ENCODE measurements at regions not wholly inside any gene's neighbourhood (a gene's known extent, or its start where the extent isn't known, plus 50 kb on each side); places are given as distances from the start of the nearest gene placed in this dataset.
A peak's percentile ranks its signal among the peaks of the same experiment; 100 is the strongest.
"Not testable (repeated sequence)": the region's sequence is repeated elsewhere in the genome, so short reads cannot be mapped to it uniquely, and the experiment has no call there.

DNA sequence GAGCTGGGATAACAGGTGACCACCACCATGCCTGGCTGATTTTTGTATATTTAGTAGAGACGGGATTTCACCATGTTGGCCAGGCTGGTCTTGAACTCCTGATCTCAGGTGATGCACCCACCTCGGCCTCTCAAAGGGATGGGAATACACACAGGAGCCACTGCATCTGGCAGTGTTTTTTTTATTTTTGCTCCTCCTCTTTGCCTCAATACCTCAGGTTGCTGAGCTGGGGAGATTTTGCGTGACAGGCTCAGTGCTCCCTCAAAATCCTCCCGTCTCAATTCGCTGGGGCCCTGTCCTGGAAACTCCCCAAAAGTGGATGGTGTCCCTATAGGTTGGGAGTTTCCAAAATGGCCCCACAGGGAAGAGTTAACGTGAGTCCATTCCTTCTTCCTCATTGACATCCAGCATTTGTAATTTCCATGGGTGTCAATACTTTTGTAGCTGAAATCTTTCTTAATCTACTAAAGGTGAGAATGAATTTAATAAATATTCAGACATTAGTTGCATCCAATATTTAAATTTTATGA, 71.8 kb downstream of the GGTLC2 start:
- DNase-seq (ENCODE audit: low read depth in 3 of 3): no peak

DNA sequence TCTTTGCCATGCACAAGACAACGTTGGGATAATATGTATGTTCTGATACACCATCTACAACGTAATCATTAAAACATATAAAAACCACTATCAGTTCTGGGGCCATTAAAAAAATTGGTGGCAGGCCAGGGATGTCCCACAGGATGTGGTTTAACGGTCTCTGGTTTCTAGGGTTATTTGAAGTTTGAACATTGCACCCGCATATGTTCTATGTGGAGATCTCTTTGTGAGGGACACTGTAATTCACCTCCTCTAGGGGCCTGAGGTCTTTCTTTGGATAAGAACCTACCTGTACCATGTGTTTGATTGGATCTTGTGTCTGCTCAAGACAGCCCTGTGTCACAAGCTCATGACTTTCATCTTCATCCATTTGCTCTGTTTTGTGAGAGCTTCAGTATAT, 73.2 kb downstream of the GGTLC2 start:
- DNase-seq (ENCODE audit: low read depth in 3 of 3): no peak

DNA sequence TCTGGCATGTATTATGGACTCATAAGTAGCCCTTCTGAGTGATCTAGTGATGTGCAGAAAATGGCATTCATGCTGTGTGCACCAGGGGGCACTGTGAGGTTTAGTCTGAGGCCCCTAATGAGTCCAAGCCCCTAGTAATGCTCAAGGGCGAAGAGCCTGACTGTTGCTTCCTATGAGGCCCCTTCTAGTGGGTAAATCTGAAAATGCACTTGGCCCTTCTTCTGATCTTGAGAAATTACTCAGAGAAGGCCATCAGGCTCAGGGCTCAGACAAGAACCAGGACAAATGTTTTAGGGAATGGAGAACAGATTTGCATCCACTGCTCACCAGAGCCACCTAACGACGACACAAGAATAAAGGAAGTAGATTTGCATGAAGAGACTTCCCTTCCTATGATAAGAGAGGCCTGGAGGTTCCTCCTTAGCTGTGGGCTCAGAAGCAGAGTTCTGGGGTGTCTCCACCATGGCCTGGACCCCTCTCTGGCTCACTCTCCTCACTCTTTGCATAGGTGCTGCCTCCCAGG, 75.8 kb downstream of the GGTLC2 start:
- DNase-seq (ENCODE audit: low read depth in 3 of 3): no peak

DNA sequence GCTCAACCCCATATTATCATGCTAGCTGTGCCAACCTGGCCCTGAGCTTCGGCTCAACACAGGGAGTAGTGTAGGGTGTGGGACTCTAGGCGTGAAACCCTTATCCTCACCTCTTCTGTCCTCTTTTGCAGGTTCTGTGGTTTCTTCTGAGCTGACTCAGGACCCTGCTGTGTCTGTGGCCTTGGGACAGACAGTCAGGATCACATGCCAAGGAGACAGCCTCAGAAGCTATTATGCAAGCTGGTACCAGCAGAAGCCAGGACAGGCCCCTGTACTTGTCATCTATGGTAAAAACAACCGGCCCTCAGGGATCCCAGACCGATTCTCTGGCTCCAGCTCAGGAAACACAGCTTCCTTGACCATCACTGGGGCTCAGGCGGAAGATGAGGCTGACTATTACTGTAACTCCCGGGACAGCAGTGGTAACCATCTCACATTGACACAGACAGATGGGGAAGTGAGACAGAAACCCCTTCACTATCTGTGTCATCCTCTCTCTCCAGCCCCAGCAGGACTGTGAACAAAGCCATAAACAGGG, 76.4 kb downstream of the GGTLC2 start:
- no peak for DNase-seq (ENCODE audit: low read depth in 3 of 3)

DNA sequence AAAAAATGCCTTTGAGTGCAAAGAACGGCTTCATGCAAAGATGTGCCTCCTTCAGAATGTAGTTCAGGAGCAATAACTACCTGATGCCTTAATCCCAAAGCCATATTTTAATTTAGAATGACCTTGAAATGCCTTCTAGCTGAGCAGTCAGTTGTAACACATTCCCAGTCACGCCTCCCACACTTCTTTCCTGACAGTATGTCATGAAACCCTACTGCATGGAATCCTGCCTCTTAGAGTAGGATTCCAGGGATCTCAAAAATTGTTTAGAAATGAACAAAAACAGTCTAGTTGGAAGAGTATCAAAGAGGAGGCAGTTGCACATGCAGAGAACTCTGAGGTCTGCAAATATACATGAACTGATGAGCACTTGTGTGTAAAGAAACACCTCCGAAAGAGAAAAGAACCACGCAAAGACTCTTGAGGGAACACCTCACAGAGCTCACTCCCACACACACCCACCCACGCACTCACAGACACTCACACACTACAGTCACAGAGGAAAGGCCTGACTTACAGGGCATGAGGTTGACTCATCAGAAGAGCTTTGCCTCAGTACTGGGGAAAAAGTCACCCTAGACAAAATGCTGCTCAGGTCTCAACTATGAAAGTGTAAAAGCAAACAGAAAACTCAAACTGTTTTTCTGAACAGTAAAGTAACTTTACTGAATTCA, 77.4 kb downstream of the GGTLC2 start:
- peak; percentile 50 to 74 (median 63) for DNase-seq (ENCODE audit: low read depth in 3 of 3)

DNA sequence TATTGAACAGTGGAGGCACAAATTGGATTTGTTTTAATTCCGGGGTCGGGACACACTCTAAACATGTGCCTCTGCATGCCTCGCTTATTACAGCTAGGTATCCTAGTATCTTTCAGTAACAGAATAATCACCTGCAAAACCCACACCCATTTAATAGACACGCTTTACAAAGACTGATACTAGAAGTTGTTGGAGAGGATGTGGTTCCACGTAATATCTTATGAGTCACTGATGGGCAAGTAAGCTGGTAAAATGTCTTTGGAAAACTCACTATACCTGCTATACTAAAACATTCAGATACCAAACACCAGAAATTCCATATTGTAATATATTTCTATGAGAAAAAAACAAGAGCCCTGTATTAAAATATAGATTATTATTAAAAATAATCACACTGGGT, 84.0 kb downstream of the GGTLC2 start:
- DNase-seq (ENCODE audit: low read depth in 3 of 3): no peak

DNA sequence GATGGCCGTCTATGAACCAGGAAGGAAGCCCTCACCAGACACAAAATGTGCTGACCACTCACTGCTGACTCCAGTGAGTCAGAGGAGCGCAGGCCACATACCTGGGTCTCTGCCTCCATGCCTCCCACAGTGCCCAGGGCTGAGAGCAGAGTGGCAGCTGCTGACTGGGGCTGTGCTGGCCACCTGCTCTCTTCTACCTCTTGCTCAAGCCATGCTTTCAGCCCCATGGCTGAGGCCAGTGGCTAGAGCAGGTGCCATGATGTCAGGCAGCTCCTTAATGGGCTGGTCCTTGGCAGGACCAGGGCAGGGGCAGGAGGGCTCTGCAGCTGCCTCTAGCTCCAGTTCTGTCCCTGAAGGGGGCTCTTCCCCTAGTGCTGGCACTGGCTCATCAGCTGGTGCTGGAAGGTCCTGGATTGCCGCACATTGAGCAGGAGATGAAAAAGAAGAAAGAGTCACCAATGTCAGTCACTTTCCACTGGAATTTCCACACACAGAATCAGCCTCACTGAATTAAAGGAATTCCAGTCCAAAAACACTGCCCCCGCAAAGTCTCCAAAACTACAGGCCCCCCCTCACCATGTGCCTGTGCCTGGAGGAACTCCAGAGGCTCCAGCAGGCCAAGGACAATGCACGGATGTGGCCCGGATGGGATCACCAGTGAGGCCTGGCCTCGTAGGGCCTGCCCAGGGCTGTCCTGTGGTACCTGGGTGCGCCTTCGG, 86.4 kb downstream of the GGTLC2 start:
- no peak for DNase-seq (ENCODE audit: low read depth in 3 of 3)

DNA sequence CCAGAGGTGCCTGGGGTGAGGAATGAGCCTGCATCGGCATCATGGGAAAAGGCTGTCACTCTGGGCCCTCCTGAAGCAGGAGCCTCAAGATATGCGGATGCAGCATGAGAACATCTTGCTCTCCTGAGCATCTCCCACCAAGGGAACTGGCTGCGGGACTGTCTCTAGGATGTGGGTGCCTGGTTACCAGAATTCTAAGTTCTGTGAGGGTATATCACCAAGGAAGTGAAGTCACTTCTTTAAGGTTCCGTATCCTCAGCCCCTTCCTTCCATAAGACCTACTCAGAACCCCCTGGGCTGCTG, 86.9 kb downstream of the GGTLC2 start:
- DNase-seq (ENCODE audit: low read depth in 3 of 3): no peak

DNA sequence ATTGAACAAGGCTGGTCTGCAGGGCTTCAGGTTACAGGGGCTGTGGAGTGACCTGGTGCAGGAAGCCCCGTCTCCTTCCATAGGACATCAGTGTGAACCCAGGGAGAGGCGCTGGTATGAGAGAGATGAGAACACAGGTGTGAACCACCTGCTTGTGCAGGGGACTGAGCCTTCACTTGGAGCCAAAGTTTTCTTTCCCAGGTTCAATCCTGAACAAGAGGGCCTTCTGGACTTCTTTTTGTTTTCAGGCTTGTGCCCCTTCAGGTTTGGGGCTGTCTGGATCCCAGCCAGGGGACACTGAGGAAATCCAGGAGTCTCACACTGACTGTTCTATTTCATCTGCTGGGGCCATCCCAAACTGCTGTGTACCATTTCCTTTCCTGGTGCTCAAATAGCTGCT, 88.6 kb downstream of the GGTLC2 start:
- not testable (repeated sequence) for DNase-seq (ENCODE audit: low read depth in 3 of 3)

DNA sequence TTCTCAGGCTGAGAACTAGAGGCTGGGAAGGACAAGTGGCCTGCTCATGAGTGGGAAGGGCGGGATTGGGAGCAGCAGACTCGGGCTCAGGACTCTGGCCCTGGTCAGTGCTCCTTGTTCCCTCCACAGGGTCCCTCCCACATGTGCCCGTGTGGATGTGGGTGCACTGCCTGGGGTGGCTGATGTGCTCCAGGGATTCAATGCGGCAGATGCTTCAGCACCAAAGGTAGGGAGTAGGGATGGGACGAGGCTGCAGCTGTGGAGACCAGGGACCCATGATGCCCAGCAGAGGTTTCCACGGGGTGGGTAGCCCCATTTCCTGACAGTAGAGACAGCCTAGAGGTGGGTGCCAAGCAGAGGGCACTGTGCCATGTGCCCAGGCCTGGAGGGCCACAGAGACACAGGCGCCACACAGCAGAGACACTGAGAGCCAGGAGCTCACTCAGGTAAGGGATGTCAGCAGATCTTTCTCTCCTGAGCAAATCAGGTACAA, 89.5 kb downstream of the GGTLC2 start:
- DNase-seq (ENCODE audit: low read depth in 3 of 3): no peak

DNA sequence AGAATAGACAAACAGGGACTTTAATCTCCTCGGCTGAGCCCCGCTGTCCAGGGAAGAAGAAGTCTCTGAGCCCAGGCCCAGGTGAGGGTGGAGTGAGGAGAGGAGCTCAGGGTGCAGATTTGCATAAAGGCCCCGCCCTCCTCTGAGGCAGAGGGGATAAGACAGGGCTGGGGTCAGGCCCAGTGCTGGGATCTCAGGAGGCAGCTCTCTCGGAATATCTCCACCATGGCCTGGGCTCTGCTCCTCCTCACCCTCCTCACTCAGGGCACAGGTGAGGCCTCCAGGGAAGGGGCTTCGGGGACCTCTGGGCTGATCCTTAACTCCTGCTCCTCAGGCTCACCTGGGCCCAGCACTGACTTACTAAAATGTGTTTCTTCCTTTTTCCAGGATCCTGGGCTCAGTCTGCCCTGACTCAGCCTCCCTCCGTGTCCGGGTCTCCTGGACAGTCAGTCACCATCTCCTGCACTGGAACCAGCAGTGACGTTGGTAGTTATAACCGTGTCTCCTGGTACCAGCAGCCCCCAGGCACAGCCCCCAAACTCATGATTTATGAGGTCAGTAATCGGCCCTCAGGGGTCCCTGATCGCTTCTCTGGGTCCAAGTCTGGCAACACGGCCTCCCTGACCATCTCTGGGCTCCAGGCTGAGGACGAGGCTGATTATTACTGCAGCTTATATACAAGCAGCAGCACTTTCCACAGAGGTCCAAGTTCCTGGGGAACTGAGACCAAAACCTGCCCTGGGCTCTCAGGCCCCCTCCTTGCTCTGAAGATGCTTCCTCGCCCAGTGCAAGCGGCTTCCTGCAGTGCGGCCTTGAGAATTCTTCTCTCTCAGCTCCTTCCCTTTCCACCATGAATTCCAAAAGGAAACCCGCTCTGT, 90.2 kb downstream of the GGTLC2 start:
- DNase-seq (ENCODE audit: low read depth in 3 of 3): not testable (repeated sequence)

DNA sequence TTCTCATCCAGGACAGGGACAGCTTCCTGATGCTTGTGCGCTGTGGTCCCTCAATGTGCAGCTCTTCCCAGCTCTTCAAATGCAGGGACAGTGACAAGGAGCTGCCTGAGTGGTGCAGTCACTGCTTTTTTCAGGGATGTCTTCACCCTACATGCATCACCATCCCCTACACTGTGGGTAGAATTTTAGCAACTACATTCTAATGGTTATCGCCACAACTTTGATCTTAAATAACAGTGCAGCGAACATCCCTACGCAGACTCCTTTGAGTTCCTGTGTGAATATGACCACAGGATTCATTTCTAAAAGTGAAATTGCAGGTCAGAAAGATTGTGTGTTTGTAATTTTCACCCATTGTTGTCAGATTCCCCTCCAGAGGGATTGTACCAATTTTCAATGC, 90.9 kb downstream of the GGTLC2 start:
- DNase-seq (ENCODE audit: low read depth in 3 of 3): not testable (repeated sequence)

DNA sequence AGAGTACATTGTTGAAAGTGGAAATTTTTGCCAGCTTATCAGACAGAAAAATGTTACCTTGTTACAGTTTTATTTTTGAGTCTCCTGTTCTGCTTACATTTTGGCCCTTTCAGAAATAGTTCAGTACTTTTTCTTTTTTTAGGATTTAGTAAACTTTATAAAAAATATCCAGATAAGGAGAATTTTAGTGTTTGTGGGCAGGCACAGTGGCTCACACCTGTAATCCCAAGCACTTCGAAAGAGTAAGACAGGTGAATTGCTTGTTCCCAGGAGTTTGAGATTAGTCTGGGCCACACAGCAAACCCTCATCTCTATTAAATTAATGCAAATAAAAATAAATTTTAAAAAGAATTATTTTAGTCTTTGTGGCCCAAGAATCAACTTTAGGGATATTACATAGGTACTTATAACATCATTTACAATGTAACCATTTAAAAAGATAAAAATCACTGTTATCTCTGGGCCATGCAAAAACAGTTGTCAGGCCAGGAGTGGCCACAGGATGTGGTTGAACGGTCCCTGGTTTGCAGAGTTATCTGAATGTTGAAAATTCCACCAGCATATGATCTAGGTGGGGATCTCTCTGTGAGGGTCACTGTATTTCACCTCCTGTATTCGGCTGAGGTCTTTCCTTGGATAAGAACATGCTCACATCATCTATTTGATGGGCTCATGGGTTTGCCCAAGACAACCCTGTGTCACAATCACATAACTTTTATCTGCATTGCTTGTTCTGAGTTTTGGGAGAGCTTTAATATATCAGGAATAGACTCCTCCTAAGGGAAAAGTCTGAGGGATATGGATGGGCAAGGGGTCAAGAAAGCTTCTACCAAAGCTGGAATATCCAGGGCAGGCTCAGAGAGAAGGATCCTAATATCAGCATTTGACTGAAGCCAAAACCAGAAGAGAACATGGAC, 91.5 kb downstream of the GGTLC2 start:
- DNase-seq (ENCODE audit: low read depth in 3 of 3): no peak

DNA sequence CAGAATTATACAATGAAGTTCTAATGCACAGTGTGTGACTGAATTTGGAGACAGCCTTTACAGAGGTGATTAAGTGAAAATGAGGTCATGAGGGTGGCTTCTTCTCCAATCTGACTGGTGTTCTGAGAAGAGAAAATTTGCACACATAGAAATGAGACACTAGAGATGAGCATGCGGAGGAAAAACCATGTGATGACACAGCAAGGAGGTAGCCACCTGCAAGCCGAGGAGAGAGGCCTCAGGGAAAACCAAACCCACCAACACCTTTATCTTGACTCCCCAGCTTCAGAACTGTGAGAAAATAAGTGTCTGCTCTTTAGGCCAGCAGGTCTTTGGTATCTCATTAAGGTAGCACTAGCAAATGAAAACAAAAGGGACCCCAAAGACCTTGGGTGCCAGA, 93.2 kb downstream of the GGTLC2 start:
- no peak for DNase-seq (ENCODE audit: low read depth in 3 of 3)

DNA sequence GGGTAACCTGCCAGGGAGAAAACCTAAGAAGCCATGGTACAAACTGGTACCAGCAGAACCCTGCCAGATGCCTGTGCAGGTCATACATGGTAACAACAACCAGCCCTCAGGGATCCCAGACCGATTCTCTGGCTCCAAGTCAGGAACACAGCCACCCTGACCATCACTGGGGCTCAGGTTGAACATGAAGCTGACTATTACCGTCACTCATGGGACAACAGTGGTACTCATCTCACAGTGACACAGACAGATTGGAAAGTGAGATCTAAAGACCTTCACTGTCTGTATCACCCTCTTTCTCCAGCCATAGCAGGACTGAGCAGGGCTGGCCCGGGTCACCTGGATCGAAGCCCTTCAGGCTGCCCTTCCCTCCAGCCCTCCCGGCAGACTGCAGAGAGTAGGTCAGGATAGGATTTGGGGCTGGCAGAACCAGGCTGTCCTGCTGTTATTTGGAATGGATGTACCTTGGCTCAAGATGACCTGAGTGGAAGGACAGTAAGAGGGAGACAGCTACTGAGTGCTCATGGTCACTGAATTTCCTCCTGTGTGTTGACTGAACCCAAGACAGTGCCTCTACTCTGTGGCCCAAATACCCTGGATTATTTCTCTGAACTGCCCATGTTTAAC, 94.7 kb downstream of the GGTLC2 start:
- DNase-seq (ENCODE audit: low read depth in 3 of 3): no peak

DNA sequence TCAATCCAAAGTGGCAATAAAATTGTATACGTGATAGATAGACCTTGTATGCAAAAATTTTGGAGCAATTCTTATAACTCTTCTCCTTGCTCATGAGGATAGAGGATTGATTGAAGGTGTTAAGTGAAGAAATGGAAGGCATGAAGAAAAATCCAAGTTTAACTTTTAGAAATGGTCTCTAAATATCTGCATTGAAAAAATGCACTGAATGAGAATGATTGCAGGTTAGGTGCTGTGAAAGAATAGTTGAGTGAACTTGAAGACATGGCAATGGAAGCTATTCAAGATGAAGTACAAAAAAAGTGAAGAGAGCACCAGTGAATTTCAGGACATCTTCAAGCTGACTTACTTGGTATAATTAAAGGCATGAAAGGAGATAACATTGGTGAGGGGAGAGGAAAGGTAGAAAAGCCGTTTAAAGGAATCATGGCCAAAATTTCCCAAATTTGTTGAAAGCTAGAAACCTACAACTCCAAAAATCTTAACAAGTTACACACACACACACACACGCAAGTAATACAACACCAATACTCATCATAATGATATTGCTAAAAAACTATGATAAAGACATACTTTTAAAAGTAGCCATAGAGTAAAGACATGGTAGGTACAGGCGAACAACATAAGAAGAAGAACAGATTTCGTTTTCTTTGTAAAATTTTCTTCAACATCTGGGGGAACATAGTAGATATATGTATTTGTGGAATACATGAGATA, 96.3 kb downstream of the GGTLC2 start:
- no peak for DNase-seq (ENCODE audit: low read depth in 3 of 3)

DNA sequence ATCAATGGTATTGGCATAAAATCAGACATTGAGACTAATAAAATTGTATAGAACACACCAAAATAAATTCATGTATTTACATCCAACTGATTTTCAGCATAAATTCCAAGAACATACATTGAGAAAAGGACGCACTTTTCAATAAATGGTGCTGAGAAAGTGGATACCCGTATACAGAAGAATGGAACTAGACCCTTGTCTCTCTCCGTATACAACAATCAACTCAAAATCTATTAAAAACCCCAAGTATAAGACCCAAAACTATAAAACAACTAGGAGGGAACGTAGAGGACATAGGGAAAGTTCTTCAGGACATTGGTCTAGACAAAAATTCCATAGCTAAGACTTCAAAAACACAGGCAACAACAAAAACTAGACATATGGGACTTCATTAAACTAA, 97.4 kb downstream of the GGTLC2 start:
- no peak for DNase-seq (ENCODE audit: low read depth in 3 of 3)

DNA sequence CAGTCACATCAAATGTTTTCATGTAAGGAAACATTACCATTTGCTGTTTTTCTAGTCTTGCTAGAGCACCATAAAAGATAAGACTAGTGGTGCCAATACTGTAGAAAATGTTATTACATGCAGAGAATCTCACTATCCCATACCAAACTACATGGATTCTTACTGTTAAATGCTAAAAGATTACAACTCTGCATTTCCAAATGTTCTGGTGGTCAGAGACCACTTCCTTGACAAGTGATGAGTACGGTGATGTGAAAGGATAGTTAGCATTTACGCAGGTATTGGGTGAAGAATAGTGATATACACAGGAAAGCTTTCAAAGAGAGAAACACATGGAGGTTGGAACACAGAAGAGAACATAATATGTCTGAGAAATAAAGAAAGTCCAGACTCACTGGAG, 98.2 kb downstream of the GGTLC2 start:
- no peak for DNase-seq (ENCODE audit: low read depth in 3 of 3)

DNA sequence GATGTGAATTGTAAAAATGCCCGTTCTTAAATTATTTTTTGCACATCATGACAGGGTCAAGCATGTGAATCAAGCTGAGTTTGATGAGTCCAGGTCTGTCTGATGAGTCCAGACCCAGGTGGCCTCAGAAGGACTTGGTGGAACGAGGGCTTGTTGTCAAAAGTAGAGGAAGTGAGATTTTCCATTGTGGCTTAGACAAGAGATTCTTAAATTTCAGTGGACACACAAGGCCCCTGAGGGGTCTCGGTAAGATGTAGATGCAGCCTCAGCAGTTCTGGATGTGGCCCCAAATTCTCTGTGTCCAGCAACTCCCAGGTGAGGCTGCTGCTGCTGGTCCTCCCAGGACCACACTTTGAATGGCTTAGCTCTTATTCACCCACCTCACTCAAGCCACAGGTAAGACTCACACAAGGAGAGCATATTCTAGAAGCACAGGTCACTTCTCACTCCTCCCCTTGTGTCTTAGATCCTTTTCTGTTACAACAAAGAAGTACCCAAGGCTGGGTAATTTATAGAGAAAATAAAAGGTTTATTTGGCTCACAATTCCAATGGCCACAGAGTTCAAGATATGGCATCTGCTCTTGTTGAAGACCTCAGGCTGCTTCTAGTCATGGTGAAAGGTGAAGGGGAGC, 98.8 kb downstream of the GGTLC2 start:
- no peak for DNase-seq (ENCODE audit: low read depth in 3 of 3)
